WERI-Rb-1 (cell line): ENCODE measurements at regions not wholly inside any gene's neighbourhood (a gene's known extent, or its start where the extent isn't known, plus 50 kb on each side); places are given as distances from the start of the nearest gene placed in this dataset.
"Not testable (repeated sequence)": the region's sequence is repeated elsewhere in the genome, so short reads cannot be mapped to it uniquely, and the experiment has no call there.

Source experiments
- DNase-seq: peaks from one replicate; pipeline ENCODE4 v3.0.0-alpha.2; 2020
- H3K27ac ChIP-seq: fragments of 250-450 bp; sonication (Bioruptor Pico); 2 replicates; pipeline ENCODE4 v1.5.1; 2020; ENCODE audit warnings: mild to moderate bottlenecking, moderate library complexity
- H3K27me3 ChIP-seq: fragments of 250-450 bp; sonication (Bioruptor Pico); 2 replicates; pipeline ENCODE4 v1.5.1; 2021; ENCODE audit warnings: mild to moderate bottlenecking, low read depth, moderate library complexity; ENCODE audit not compliant: insufficient read depth, severe bottlenecking
- H3K36me3 ChIP-seq: fragments of 250-450 bp; sonication (Bioruptor Pico); 2 replicates; pipeline ENCODE4 v1.5.1; 2020; ENCODE audit warnings: mild to moderate bottlenecking, moderate library complexity
- H3K4me3 ChIP-seq: 2 replicates; pipeline ENCODE4 v1.5.1; 2011; ENCODE audit warnings: low read depth, mild to moderate bottlenecking, control low read depth, low read length
- H3K9me3 ChIP-seq: fragments of 250-450 bp; sonication (Bioruptor Pico); 2 replicates; pipeline ENCODE4 v1.5.1; 2021; ENCODE audit warnings: mild to moderate bottlenecking, moderate library complexity; ENCODE audit not compliant: severe bottlenecking

GRCh38 chr1:120465900-120466299 lies 51.1 kb downstream of the NBPF8 start:
- not testable (repeated sequence) for H3K9me3 ChIP-seq, DNase-seq, H3K27me3 ChIP-seq, H3K4me3 ChIP-seq, H3K36me3 ChIP-seq, H3K27ac ChIP-seq

GRCh38 chr1:120477663-120478062 lies 62.8 kb downstream of the NBPF8 start:
- not testable (repeated sequence) for H3K9me3 ChIP-seq, H3K27me3 ChIP-seq, H3K4me3 ChIP-seq, H3K27ac ChIP-seq, H3K36me3 ChIP-seq, DNase-seq

- not testable (repeated sequence) for DNase-seq, H3K9me3 ChIP-seq
Measured at GRCh38 chr1:120478400-120478799, 63.6 kb downstream of the NBPF8 start.

GRCh38 chr1:120487542-120487941 lies 72.7 kb downstream of the NBPF8 start:
- H3K4me3 ChIP-seq, H3K27me3 ChIP-seq, H3K36me3 ChIP-seq, DNase-seq, H3K27ac ChIP-seq, H3K9me3 ChIP-seq: not testable (repeated sequence)

More at GRCh38 chr1:120478400-120478799, 63.6 kb downstream of the NBPF8 start:
- not testable (repeated sequence) for H3K36me3 ChIP-seq, H3K4me3 ChIP-seq, H3K27ac ChIP-seq, H3K27me3 ChIP-seq

GRCh38 chr1:120489217-120489616 lies 74.4 kb downstream of the NBPF8 start:
- not testable (repeated sequence) for H3K27ac ChIP-seq, H3K27me3 ChIP-seq, DNase-seq

GRCh38 chr1:120497145-120497544 lies 82.3 kb downstream of the NBPF8 start:
- H3K27me3 ChIP-seq, DNase-seq, H3K27ac ChIP-seq, H3K36me3 ChIP-seq, H3K4me3 ChIP-seq, H3K9me3 ChIP-seq: not testable (repeated sequence)

More at GRCh38 chr1:120489217-120489616, 74.4 kb downstream of the NBPF8 start:
- H3K4me3 ChIP-seq, H3K36me3 ChIP-seq, H3K9me3 ChIP-seq: not testable (repeated sequence)

- H3K4me3 ChIP-seq, H3K27me3 ChIP-seq, DNase-seq, H3K9me3 ChIP-seq, H3K36me3 ChIP-seq, H3K27ac ChIP-seq: not testable (repeated sequence)
Measured at GRCh38 chr1:120503284-120503683, 88.4 kb downstream of the NBPF8 start.

- not testable (repeated sequence) for H3K4me3 ChIP-seq, H3K27ac ChIP-seq, H3K36me3 ChIP-seq, DNase-seq, H3K9me3 ChIP-seq, H3K27me3 ChIP-seq
Measured at GRCh38 chr1:120506352-120506751, 91.5 kb downstream of the NBPF8 start.

- not testable (repeated sequence) for H3K27me3 ChIP-seq, DNase-seq, H3K36me3 ChIP-seq, H3K4me3 ChIP-seq, H3K27ac ChIP-seq, H3K9me3 ChIP-seq
Measured at GRCh38 chr1:120508351-120508750, 93.5 kb downstream of the NBPF8 start.

- H3K36me3 ChIP-seq, H3K9me3 ChIP-seq, H3K27ac ChIP-seq, H3K4me3 ChIP-seq, H3K27me3 ChIP-seq, DNase-seq: not testable (repeated sequence)
Measured at GRCh38 chr1:120509258-120509657, 94.4 kb downstream of the NBPF8 start.

GRCh38 chr1:120513099-120513498 lies 98.3 kb downstream of the NBPF8 start:
- not testable (repeated sequence) for H3K4me3 ChIP-seq, H3K27ac ChIP-seq, H3K9me3 ChIP-seq, DNase-seq, H3K27me3 ChIP-seq, H3K36me3 ChIP-seq

- not testable (repeated sequence) for H3K4me3 ChIP-seq, H3K36me3 ChIP-seq, H3K27ac ChIP-seq, H3K27me3 ChIP-seq, DNase-seq, H3K9me3 ChIP-seq
Measured at GRCh38 chr1:120513531-120513930, 98.7 kb downstream of the NBPF8 start.

- not testable (repeated sequence) for H3K36me3 ChIP-seq, H3K4me3 ChIP-seq, H3K9me3 ChIP-seq, H3K27ac ChIP-seq, DNase-seq, H3K27me3 ChIP-seq
Measured at GRCh38 chr1:120519196-120519595, 104.4 kb downstream of the NBPF8 start.

- not testable (repeated sequence) for H3K4me3 ChIP-seq
Measured at GRCh38 chr1:120524416-120524815, 109.6 kb downstream of the NBPF8 start.

GRCh38 chr1:120525386-120525785 lies 110.6 kb downstream of the NBPF8 start:
- DNase-seq, H3K27me3 ChIP-seq, H3K4me3 ChIP-seq, H3K27ac ChIP-seq, H3K9me3 ChIP-seq, H3K36me3 ChIP-seq: not testable (repeated sequence)

More at GRCh38 chr1:120524416-120524815, 109.6 kb downstream of the NBPF8 start:
- H3K27me3 ChIP-seq, H3K36me3 ChIP-seq, H3K9me3 ChIP-seq, H3K27ac ChIP-seq, DNase-seq: not testable (repeated sequence)
